ENCODE measurements at regions not wholly inside any gene's neighbourhood (a gene's known extent, or its start where the extent isn't known, plus 50 kb on each side); places are given as distances from the start of the nearest gene placed in this dataset.

DNA sequence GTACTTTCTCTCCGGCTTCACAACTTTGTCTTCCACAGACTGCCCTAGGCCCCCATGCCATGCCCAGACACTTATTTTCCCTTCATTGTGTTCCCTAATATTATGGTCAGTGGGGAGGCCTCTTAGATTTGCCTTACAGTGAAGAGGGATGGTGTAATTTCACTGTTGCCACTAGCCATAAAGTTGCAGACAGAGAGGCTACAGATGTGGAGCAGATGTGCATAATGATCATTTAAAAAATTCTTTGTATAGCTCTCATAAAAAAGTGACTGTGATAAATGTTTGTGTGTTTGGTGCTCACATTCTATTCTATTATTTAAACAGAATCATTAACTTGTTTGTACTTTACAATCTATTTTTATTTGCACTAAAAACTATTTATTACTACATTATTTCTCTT lies 67.5 kb upstream of the FN1 start:
- no peak for DNase-seq (ENCODE audit: low read depth in 2 of 2)

DNA sequence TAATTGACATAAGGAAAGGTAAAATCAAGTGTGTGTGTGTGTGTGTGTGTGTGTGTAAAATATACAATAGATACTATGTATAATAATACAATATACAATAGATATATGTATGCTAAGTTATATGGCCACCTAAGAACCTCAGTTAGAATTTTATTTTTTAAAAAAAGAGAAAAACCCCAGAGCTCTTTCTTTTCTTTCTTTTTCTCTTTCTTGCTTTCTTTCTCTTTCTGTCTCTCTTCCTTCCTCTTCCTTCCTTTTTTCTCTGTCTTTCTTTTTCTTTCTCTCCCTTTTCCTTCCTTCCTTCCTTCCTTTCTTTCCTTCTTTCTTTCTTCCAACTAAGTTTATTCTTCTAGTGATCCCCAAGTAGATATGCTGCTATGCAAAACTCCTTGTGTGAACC lies 64.6 kb upstream of the FN1 start:
- no peak for DNase-seq (ENCODE audit: low read depth in 2 of 2)

DNA sequence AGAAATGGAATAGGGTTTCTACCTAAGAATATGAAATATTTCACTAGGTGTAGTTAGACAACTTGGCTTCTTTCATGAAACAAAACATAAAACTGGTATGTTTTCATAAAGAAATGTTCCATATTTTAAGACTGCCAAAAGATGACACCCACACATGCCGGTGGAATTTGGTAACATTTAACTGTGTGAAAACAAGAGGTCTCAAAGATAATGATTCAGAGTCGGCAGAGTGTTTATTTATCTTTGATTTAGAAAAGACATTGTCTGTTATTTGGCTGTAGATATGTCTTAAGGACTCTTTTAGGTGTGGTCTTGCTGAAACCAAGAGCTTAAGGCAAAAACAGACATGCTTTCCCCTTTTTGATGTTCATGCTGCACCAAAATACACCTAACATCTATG lies 63.5 kb upstream of the FN1 start:
- no peak for DNase-seq (ENCODE audit: low read depth in 2 of 2)

DNA sequence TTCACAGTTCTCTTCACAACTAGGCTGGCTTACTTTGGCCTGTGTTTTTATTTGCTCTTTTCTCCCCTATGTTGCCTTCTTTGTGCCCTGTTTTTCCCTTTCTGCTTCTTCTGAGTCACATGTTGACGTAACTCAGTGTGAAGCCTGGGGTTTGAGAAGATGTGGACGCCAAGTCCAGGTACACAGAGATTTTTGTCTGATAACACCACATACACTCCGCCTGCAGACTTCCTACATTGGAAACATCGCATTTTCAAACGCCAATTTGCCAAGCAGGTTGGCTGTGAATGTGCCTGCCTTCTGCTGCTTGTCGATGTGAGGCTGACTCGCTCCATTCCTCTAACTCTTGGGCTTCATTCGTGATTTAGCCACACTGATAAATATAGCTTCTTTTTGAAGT lies 62.6 kb upstream of the FN1 start:
- no peak for DNase-seq (ENCODE audit: low read depth in 2 of 2)

DNA sequence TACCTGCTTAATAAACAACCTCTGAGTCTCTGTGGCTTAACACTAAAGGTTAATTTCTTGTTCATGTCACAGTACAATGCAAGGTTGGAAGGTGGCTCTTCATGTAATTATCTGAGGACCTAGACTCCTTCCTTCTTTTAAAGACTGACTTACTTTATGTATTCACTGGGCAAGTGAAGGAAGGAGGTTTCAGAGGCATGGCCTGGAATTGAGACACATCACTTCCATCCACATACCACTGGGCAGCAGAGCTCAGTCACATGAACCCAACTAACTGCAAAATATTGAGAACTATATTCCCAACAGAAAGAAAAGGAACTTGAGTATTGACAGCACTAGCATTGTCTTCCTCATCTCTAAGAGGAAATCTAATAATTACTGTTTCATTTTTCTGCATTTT lies 57.5 kb upstream of the FN1 start:
- no peak for DNase-seq (ENCODE audit: low read depth in 2 of 2)

DNA sequence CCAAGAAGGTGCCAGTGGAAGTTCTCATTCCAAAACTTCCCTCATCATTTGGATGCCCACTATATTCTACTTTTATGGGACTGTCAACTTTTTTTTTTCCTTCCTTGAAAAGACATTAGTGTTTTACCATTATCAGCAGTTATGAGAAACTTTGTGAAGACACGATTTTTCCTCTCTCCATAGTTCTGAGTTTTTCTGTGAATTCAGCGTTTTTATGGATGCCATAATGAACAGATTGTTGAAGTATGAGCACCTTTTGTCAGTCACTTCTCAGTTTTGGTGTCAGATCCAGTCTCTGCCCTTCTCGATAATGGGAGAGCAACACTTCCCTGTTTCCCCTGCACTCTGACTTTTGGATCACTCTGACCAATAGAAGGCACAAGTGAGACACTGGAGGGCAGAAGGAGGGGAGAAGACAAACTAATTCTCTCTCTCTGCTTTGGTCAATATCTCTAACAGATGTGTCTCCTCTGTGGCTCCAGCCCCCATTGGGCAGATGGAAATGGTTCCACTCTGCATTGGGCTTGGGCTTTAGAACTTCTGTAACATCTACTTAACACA lies 53.5 kb upstream of the FN1 start:
- no peak for DNase-seq (ENCODE audit: low read depth in 2 of 2)

DNA sequence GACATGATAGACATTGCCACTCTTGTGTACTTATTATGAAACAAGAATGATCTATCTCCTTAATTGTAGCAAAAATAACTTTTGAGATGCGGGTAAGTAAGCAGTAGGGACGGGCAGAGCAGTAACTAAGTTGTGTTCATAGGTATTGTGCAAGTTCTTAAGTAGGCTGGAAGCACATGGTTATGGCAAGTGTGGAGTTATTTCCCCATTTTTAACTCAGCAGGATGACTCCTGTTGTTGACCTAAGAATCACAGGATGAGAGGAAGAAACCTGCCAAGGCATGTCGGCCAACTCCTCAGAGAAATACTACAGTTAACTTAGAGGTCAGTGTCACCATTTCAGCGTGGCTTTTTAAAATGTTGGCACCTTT lies 51.1 kb upstream of the FN1 start:
- no peak for DNase-seq (ENCODE audit: low read depth in 2 of 2)

DNA sequence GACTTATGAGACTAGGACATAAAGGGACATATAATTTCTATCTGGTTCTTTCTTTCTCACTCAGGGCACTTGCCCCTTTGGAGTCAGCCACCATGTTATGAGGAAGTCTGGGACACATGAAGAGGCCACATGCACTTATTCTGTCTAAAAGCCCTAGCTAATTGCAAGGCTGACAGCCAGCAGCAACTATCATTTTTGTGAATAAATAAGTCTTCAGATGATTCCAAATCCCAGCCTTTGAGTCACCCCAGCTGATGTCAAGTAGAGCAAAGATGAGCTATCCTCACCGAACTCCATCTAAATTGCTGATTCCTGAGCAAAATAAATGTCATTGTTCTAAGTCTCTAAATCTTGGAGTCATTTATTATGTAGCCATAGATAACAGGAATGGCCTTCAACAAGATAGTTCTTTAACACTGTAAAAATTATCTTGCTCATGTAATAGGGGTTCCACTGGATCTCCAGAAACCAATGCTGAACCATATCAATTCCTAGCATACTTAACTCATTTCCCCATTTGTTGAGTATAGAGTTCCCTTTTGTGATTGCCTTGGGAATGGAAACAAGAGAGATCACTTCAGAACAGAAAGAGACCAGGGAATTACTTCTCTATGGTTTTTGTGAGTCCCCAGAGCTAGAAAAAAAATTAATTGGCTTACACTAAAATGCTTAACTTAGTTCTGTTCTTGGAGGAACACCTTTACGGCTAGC lies 50.6 kb upstream of the FN1 start:
- DNase-seq (ENCODE audit: low read depth in 2 of 2): no peak

All from stimulated activated CD4-positive, alpha-beta T cell treated with anti-CD3 and anti-CD28 coated beads, Interleukin-12 subunit alpha, Interleukin-12 subunit beta, amount 100 ng/mL, for 24 hours (primary cell).